Middle frontal gyrus (tissue), 1 donor: ENCODE measurements at regions not wholly inside any gene's neighbourhood (a gene's known extent, or its start where the extent isn't known, plus 50 kb on each side); places are given as distances from the start of the nearest gene placed in this dataset.

ENCODE experiments used
- DNase-seq: peaks from one replicate; pipeline ENCODE4 v3.0.0-alpha.2; 2015; ENCODE audit warnings: low spot score; ENCODE audit errors: extremely low spot score

- DNase-seq: no peak
Observed at GRCh38 chr9:36763778-36764177, 191.1 kb downstream of the MELK start.

GRCh38 chr9:36764364-36765076 lies 191.8 kb downstream of the MELK start:
- no peak for DNase-seq

GRCh38 chr9:36765077-36765390 lies 192.3 kb downstream of the MELK start:
- no peak for DNase-seq

- DNase-seq: peak; percentile 69
Observed at GRCh38 chr9:36765468-36766341, 193.0 kb downstream of the MELK start.

GRCh38 chr9:36768677-36769076 lies 196.0 kb downstream of the MELK start:
- DNase-seq: no peak

- no peak for DNase-seq
Observed at GRCh38 chr9:36770025-36770424, 197.3 kb downstream of the MELK start.

- no peak for DNase-seq
Observed at GRCh38 chr9:36772449-36773403, 200.0 kb downstream of the MELK start.

- DNase-seq: no peak
Observed at GRCh38 chr9:36778682-36779081, 206.0 kb downstream of the MELK start.

- DNase-seq: no peak
Observed at GRCh38 chr9:36779582-36779981, 206.9 kb downstream of the MELK start.

DNA sequence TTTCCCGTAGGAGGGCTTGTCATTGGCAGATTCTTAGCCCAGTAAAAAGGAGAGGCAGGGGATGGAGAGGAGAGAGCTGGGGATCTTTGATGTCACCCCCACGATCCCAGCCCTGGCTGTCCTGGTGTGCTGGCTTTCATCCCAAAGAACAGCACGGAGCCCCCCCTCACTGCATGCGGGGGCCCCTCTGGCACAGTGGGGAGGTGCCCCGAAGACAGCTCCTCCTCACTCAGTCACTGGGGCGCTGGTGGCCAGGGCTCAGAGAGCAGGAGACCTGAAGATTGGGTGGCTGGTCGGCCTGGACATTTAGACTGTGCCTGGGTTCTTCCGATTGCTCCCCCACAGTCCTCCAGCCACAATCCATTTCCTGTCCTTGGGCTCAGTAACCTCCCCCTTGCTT lies 207.5 kb downstream of the MELK start:
- DNase-seq: no peak

DNA sequence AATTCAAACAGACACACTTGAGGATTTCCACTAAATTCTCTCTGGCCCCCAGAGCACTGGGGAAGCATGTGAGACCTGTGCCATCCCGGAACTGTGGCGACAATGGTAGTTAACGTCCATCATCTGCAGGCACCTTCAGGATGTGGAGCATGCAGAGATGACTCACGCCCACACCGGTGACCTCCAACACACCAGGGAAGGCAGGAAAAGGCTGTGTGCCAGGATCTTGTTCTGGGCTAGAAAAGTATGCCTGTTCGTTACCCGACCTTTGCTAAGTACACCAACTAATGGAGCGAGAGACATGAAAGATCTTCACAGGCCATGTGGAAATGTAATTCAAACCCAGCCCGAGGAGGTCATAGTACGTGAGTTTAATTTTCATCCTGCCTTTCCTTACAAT lies 208.8 kb downstream of the MELK start:
- DNase-seq: no peak
